HFF-Myc (cell line): ENCODE measurements at regions not wholly inside any gene's neighbourhood (a gene's known extent, or its start where the extent isn't known, plus 50 kb on each side); places are given as distances from the start of the nearest gene placed in this dataset.

Experiments used
- DNase-seq: peaks from one replicate; pipeline ENCODE4 v3.0.0-alpha.2; 2011; ENCODE audit warnings: low read depth; ENCODE audit errors: extremely low read depth
- H3K4me3 ChIP-seq: replicated peaks from 2 replicates; pipeline ENCODE4 v1.5.1; 2011; ENCODE audit warnings: low read depth, mild to moderate bottlenecking, control low read depth, low read length
- TF ChIP-seq, protein P1 (sequence below): IDR thresholded peaks from 2 replicates; pipeline ENCODE4 v1.5.1; 2012; ENCODE audit warnings: mild to moderate bottlenecking, low read depth, low read length, control low read depth; ENCODE audit errors: missing control alignments

DNA sequence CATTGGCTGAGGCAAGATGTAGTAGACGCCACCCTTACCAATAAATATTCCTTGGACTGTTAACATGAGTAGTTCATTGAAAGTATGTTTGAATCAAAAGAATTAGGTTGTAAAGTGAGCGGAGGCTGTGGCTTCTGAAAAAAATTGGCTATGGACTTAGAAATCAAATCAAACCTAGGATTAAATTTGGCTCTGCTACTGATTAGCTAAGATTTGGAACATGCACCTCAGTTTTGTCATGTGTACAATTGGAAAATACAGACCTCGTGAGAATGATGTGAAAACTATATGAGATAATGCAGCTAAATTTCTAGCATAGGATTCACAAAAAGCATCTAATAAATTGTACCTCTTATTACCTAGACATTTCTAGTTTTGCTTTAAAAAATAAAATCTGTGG is 85.3 kb upstream of the USP25 start:
- no peak overlapping the region for H3K4me3 ChIP-seq
- TF ChIP-seq, protein P1, sequence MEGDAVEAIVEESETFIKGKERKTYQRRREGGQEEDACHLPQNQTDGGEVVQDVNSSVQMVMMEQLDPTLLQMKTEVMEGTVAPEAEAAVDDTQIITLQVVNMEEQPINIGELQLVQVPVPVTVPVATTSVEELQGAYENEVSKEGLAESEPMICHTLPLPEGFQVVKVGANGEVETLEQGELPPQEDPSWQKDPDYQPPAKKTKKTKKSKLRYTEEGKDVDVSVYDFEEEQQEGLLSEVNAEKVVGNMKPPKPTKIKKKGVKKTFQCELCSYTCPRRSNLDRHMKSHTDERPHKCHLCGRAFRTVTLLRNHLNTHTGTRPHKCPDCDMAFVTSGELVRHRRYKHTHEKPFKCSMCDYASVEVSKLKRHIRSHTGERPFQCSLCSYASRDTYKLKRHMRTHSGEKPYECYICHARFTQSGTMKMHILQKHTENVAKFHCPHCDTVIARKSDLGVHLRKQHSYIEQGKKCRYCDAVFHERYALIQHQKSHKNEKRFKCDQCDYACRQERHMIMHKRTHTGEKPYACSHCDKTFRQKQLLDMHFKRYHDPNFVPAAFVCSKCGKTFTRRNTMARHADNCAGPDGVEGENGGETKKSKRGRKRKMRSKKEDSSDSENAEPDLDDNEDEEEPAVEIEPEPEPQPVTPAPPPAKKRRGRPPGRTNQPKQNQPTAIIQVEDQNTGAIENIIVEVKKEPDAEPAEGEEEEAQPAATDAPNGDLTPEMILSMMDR, result no peak
- DNase-seq, result no peak

DNA sequence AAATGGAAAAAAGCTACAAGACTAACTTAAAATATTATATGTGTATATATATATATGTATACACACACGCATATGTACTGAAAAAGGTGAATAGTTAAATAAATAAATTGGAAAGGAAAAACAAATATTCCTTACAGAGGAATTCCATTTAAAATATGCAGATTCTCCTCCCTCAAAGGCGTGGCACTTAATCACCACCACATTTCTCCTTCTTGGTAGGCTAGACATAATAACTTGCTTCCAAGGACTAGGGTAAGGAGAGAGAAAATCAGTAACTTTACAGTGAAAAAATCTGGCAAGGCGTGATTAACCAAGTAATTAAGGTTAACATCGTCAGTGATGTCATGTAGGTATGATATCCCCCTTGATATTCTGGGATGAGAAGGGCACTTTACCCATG is 84.0 kb upstream of the USP25 start:
- no peak overlapping the region for H3K4me3 ChIP-seq
- no peak for DNase-seq
- TF ChIP-seq, protein P1, result no peak

DNA sequence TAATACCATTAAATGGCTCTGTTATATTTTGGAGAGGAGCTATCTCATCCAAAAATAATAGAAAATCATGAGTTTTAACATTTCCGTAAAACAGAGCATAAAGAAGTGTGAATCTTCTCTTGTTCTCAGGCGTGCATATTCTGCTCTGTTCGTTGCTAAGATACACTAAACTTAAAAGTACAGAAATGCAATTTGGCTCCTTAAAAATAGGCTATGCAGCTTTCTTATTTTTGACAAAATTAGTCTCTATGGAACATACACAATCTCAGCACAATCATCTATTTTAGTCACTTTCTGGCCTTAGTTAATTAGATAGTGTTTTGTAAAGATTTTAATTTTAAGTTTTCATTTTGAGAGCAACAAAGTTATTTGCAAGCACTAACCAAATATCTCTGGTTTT is 79.0 kb upstream of the USP25 start:
- TF ChIP-seq, protein P1, result no peak
- DNase-seq, result no peak
- H3K4me3 ChIP-seq, result no peak overlapping the region

DNA sequence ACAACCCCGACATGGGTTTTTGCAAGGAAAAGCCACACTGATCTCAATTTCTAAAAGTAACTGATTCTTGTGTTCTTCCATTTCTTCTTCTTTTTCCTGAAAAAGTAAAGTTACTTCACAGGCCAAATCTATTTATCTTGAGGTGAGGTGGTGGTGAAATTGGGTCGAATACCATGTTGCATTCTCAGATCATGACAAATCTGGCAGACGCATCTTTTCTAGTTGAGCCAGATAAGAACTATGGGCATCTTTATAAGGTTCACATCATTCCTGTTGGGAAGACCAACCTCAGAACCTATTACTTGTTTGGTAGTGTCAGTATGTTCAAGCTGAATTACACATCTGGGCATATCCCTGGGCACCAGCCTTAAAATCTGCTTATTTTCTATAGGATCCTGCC is 78.6 kb upstream of the USP25 start:
- DNase-seq, result no peak
- no peak overlapping the region for H3K4me3 ChIP-seq
- TF ChIP-seq, protein P1, result no peak

DNA sequence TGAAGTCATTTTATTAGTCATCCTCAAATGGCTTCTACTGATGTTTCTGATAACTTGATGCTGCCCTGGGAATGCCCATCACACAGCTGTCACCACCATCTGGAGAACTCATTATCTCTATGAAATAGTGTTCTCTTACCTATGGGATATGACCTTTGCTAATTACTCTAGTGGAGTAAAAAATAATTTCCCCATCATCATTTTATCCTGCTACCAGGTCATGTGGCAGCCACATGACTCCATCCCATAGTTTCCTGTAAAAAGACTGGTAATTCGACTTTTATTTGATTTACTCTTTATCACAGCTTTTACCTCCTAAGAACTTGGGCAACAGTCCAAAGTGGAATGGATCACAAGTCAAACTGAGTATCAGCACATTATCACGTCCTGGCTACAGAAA is 76.1 kb upstream of the USP25 start:
- TF ChIP-seq, protein P1, result no peak
- DNase-seq, result no peak
- H3K4me3 ChIP-seq, result no peak overlapping the region

DNA sequence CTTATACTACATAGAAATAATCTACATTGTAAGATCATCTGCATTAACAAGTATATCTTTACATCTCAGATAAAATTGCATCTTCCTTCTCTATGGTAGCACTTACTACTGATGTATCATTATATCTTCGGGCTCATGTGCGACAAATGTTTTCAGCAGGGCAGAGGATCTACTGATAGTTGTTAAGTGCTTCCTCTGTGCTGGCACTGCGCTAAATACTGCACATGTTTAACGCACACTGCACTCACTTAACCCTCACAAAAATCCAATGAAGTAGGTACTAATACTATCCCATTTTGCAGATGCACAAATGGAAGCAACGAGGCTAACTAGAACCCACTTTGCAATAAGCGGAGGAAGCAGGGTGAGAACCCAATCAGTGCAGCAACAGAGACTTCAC is 75.6 kb upstream of the USP25 start:
- TF ChIP-seq, protein P1, result no peak
- DNase-seq, result no peak
- no peak overlapping the region for H3K4me3 ChIP-seq

DNA sequence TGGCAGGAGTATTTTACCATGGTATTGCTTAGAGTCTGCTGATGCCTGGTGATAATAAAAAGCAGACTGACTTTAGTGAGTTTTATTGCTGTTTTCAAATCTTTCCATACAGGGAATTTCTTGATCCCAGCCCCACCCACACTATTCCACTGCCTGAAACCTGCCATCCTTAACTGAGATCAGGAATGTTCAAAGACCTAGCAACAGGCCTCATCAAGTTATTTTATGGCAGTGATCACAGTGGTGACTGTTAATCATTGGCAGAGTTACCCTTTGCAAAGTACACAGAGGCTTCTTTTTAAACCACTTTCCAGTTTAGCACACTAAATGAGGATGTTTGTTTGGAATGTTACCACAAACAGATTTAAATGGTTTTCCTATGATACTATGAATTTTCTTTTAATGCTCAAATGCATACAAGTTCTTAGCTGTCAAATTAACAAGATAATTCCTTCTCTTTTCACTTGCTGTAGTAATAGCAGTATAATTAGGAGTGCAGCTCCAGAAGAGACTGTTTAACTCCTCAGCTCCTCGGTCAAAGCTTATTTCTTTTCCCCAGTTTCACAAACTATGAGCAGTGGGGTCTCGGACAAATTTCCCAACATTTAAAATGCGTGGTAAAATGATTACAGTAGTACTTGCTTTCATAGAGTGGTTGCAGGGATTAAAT is 69.9 kb upstream of the USP25 start:
- peak; percentile 21 for DNase-seq
- TF ChIP-seq, protein P1, result no peak
- H3K4me3 ChIP-seq, result no peak overlapping the region
